ENCODE measurements at regions not wholly inside any gene's neighbourhood (a gene's known extent, or its start where the extent isn't known, plus 50 kb on each side); places are given as distances from the start of the nearest gene placed in this dataset.

DNA sequence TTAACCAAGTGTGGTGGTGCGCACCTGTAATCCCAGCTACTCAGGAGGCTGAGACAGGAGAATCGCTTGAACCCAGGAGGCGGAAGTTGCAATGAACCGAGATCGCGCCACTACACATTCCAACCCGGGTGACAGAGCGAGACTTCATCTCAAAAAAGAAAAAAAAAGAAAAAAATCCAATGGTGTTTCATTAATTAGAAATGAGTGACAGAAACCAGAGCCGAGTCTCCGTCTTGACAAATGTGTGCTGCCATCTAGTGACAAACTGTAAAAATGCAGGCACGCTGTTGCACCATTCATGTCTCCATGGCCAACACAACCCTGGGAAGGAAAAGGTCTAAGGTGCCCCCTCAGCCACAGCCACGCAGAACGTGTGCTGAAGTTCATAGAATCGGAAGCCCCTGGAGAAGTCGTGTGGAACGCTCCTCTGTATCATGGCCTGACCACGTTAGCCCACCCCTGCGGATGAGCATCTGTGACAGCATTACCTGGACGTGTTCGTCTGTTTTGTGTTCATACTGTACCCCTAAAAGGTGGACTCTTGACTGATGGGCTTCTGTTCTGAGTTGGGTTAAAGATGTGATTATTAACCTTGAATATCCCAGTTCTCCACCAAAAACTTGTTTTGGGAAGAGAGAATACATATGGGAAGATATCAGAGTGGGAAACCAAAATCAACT is 94.9 kb downstream of the LYZL2 start:
- peaks cover 2% of the 10 kb centered on the region; the same call in 1 of the 3 replicates for H3K9me3 ChIP-seq
- WGBS (ENCODE audit: missing lambda C conversion rate) = 30% methylated on average over 20 of the region's 20 CpGs
- TF ChIP-seq, protein P1, sequence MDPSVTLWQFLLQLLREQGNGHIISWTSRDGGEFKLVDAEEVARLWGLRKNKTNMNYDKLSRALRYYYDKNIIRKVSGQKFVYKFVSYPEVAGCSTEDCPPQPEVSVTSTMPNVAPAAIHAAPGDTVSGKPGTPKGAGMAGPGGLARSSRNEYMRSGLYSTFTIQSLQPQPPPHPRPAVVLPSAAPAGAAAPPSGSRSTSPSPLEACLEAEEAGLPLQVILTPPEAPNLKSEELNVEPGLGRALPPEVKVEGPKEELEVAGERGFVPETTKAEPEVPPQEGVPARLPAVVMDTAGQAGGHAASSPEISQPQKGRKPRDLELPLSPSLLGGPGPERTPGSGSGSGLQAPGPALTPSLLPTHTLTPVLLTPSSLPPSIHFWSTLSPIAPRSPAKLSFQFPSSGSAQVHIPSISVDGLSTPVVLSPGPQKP (IDR thresholded peaks at IDR 0.05; ENCODE audit: low read depth, low read length) = no peak
- no peak for TF ChIP-seq ZFP36 (IDR thresholded peaks at IDR 0.05; ENCODE audit: borderline replicate concordance, partially characterized antibody)
- TF ChIP-seq SMC3 (IDR thresholded peaks at IDR 0.05) = peak; percentile 83
- no peak for TF ChIP-seq CHD4 (IDR thresholded peaks at IDR 0.05; ENCODE audit: borderline replicate concordance)
- no peak for TF ChIP-seq ZSCAN20 (CRISPR knock-in tag; IDR thresholded peaks at IDR 0.05)
- TF ChIP-seq POLR2AphosphoS2 (conservative IDR thresholded peaks at IDR 0.05; ENCODE audit: low read length) = no peak
- no peak for TF ChIP-seq RNF2 (IDR thresholded peaks at IDR 0.05; ENCODE audit: borderline replicate concordance, low read depth)
- TF ChIP-seq RARB (CRISPR knock-in tag; IDR thresholded peaks at IDR 0.05) = no peak
- TF ChIP-seq ESRRA (IDR thresholded peaks at IDR 0.05; ENCODE audit: borderline replicate concordance, low read length) = no peak
- no peak for TF ChIP-seq RFX5 (IDR thresholded peaks at IDR 0.05)
- TF ChIP-seq HOXB5 (CRISPR knock-in tag; IDR thresholded peaks at IDR 0.05) = 0 out of 2 replicates have a peak, but pooled peaks have one; percentile 64
- TF ChIP-seq CEBPB (IDR thresholded peaks at IDR 0.05) = peak in 1 of 2 experiments; percentile 64; a peak in 2 of 4 replicates
- TF ChIP-seq, protein P2, sequence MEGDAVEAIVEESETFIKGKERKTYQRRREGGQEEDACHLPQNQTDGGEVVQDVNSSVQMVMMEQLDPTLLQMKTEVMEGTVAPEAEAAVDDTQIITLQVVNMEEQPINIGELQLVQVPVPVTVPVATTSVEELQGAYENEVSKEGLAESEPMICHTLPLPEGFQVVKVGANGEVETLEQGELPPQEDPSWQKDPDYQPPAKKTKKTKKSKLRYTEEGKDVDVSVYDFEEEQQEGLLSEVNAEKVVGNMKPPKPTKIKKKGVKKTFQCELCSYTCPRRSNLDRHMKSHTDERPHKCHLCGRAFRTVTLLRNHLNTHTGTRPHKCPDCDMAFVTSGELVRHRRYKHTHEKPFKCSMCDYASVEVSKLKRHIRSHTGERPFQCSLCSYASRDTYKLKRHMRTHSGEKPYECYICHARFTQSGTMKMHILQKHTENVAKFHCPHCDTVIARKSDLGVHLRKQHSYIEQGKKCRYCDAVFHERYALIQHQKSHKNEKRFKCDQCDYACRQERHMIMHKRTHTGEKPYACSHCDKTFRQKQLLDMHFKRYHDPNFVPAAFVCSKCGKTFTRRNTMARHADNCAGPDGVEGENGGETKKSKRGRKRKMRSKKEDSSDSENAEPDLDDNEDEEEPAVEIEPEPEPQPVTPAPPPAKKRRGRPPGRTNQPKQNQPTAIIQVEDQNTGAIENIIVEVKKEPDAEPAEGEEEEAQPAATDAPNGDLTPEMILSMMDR (IDR thresholded peaks at IDR 0.05) = peak; percentile 84
- TF ChIP-seq, protein P3, sequence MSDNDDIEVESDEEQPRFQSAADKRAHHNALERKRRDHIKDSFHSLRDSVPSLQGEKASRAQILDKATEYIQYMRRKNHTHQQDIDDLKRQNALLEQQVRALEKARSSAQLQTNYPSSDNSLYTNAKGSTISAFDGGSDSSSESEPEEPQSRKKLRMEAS (IDR thresholded peaks at IDR 0.05) = peak; percentile 29; the same call in 1 of the 2 replicates
- TF ChIP-seq RAD21 (conservative IDR thresholded peaks at IDR 0.05 in 1 of 2, IDR thresholded peaks at IDR 0.05 in 1 of 2) = peak; percentile 89 to 91
- TF ChIP-seq FOSB (CRISPR knock-in tag; IDR thresholded peaks at IDR 0.05) = no peak
- H3K27ac ChIP-seq = peak overlapping the region; percentile 78 to 88
- no peak overlapping the region for H3K4me3 ChIP-seq
- ATAC-seq (peak; percentile 41 to 58; a peak in 3 of 6 replicates), FAIRE-seq (peak; percentile 70), DNase-seq (ENCODE audit: low read depth in 1 of 2, low spot score in 1 of 2) (peak; percentile 61 to 85)
- CTCF ChIA-PET = interaction anchor here (0.7 to 3.4 kb wide), 21 partner anchors 10 to 536 kb away, joined by 3 to 31 read pairs (median 5); partner anchors contain the start of gene MAP3K8
- peaks cover 61% of the 10 kb centered on the region for H3K4me1 ChIP-seq
- POLR2A ChIA-PET = interaction anchor here (1.3 kb wide), 1 partner anchor 92 kb away, joined by 3 read pairs; no protein-coding TSS in a partner anchor
- peak overlapping the region; percentile 35 for H3K4me2 ChIP-seq

DNA sequence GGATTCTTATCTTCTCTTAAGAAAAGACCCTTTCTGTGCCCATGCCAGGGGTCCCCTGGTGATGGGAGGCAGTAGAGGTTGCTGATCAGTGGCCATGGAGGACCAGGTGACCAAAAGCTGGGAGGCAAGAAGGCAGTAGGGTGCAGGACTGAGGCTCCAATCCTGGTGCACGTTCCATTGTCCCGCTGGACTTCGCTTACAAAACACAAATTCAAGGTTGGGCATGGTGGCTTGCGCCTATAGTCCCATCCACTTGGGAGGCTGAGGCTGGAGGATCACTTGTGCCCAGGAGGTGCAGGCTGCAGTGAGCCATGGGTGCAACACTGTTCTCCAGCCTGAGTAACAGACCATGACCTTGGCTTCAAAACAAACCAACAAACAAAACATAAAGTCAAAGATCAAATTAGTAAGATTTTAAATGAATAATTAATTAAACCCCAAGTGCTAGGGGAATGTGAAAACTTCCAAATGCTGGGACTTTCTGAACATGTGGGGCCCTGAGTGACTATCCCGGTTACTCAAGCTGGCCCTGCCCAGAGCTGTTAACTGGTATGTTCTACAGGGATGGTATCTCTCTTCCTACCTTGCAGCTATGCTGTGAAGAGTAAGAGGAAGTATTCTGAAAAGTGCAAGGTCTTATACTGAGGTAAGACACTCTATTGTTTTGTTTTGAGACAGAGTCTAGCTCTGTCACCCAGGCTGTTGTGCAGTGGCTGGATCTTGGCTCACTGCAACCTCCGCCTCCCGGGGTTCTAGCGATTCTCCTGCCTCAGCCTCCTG is 97.6 kb downstream of the LYZL2 start:
- FAIRE-seq (no peak), DNase-seq (ENCODE audit: low read depth in 1 of 2, low spot score in 1 of 2) (no peak), ATAC-seq (no peak)
- H3K4me3 ChIP-seq = no peak overlapping the region
- peak overlapping the region; percentile 60 to 78 for H3K27ac ChIP-seq
- 93% methylated on average over 8 of the region's 8 CpGs for WGBS (ENCODE audit: missing lambda C conversion rate)
- H3K9me3 ChIP-seq = no peaks in the 10 kb centered on the region
- ChIA-PET CTCF (interaction anchor here (0.7 to 3.4 kb wide), 12 partner anchors 10 to 139 kb away, joined by 3 to 31 read pairs (median 8); no protein-coding TSS in a partner anchor), POLR2A (no interaction called here)
- TF ChIP-seq HOXB13 (CRISPR knock-in tag; IDR thresholded peaks at IDR 0.05; ENCODE audit: low read depth) = no peak
- no peak for TF ChIP-seq MAFK (IDR thresholded peaks at IDR 0.05; ENCODE audit: partially characterized antibody)
- TF ChIP-seq, protein P4, sequence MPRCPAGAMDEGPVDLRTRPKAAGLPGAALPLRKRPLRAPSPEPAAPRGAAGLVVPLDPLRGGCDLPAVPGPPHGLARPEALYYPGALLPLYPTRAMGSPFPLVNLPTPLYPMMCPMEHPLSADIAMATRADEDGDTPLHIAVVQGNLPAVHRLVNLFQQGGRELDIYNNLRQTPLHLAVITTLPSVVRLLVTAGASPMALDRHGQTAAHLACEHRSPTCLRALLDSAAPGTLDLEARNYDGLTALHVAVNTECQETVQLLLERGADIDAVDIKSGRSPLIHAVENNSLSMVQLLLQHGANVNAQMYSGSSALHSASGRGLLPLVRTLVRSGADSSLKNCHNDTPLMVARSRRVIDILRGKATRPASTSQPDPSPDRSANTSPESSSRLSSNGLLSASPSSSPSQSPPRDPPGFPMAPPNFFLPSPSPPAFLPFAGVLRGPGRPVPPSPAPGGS (IDR thresholded peaks at IDR 0.05) = no peak
- TF ChIP-seq RNF2 (IDR thresholded peaks at IDR 0.05; ENCODE audit: borderline replicate concordance, low read depth) = no peak
- no peak for TF ChIP-seq EP300 (IDR thresholded peaks at IDR 0.05)
- TF ChIP-seq, protein P5, sequence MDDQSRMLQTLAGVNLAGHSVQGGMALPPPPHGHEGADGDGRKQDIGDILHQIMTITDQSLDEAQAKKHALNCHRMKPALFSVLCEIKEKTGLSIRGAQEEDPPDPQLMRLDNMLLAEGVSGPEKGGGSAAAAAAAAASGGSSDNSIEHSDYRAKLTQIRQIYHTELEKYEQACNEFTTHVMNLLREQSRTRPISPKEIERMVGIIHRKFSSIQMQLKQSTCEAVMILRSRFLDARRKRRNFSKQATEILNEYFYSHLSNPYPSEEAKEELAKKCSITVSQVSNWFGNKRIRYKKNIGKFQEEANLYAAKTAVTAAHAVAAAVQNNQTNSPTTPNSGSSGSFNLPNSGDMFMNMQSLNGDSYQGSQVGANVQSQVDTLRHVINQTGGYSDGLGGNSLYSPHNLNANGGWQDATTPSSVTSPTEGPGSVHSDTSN (IDR thresholded peaks at IDR 0.05) = no peak
- no peak overlapping the region for H3K4me2 ChIP-seq
- H3K4me1 ChIP-seq = peaks cover 44% of the 10 kb centered on the region
